Body of pancreas (tissue), 4 donors: ENCODE measurements at regions not wholly inside any gene's neighbourhood (a gene's known extent, or its start where the extent isn't known, plus 50 kb on each side); places are given as distances from the start of the nearest gene placed in this dataset.

Experiments used
- CTCF ChIP-seq, 7 experiments: fragments of 450-650 bp in 4 of 7; fragments of 200-600 bp in 3 of 7; sonication (generic) in 3 of 7; IDR thresholded peaks; one replicate each; pipeline ENCODE4 v1.5.1; 2016 to 2019; ENCODE audit warnings: antibody characterized with exemption in 7 of 7
- POLR2A ChIP-seq, 3 donors: fragments of 450-650 bp; IDR thresholded peaks; one replicate each; pipeline ENCODE4 v1.6.1; 2016; ENCODE audit warnings: antibody characterized with exemption in 3 of 3, mild to moderate bottlenecking in 2 of 3

- TF ChIP-seq CTCF (IDR thresholded peaks at IDR 0.05) (no peak), POLR2A (IDR thresholded peaks at IDR 0.05) (no peak)
These were observed 110.7 kb upstream of the CITED2 start for GRCh38 chr6:139485185-139485584.
